ENCODE measurements at regions not wholly inside any gene's neighbourhood (a gene's known extent, or its start where the extent isn't known, plus 50 kb on each side); places are given as distances from the start of the nearest gene placed in this dataset.

DNA sequence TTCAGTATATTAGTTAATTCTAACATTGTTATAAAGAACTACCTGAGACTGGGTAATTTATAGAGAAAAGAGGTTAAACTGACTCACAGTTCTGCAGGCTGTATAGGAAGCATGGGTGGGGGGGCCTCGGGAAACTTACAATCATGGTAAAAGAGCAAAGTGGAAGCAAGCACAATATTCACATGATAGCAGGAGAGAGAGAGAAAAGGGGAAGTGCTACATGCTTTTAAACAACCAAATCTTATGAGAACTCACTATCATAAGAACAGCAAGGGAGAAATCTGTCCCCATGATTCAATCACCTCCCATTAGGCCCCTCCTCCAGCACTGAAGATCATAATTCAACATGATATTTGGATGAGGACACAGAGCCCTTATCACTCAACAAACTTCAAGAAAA, 324.9 kb downstream of the ZNF608 start:
- DNase-seq (ENCODE audit: low read depth), result no peak

DNA sequence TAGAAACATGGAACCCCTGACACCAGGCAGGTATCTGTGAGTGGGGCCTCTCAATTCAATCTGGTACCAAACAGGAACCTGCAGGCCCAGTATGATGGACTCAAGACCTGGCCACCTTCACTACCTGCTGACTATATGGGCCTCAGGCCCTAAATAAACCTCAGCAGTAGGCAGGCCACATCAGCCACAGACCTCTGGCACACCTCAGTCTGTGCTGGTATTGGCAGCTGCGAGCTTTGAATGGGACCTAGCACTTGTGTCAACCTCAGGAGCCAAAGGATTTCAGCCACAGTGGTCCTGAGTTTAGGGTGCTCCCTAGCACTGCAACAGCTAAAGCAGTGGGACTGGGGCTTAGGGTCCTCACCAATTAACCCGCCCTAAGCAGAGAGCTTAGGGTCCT, 325.5 kb downstream of the ZNF608 start:
- no peak for DNase-seq (ENCODE audit: low read depth)

DNA sequence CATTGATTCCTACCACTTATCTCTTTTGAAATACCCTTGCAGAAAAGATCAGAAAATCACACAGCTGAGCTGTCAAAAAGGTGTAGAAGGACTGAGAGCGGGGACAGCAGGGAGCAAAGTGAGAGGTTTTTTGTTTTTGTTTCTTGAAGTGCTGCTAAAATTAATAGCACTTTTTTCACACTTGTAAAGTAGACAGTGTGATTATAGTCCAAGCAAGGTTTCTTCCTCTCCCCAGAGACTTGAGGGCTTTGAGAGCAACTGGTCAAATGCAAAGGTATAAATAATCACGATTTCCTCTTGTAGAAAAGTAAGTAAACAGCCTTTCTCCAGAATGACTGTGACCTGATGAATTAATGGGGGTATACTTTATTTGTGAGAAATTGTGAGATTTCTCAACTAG, 326.9 kb downstream of the ZNF608 start:
- DNase-seq (ENCODE audit: low read depth), result no peak

DNA sequence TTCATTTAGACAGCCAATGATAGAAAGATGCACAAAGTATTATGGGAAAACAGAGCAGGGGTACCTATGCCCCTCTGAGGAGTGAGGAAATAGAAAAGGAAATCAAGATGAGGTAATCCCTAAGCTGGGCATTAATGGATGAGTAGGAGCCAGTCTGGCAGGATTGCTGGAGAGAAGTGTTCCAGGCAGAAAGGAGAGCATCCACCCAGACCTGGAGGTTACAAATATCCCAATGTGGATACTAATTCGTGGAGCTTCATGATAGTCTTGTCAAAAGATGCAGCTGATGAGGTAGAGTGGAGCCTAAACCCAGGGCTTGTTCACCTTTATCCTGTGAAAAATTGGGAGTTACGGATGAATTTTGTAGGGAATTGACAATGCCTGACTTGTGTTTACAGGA, 328.0 kb downstream of the ZNF608 start:
- no peak for DNase-seq (ENCODE audit: low read depth)

DNA sequence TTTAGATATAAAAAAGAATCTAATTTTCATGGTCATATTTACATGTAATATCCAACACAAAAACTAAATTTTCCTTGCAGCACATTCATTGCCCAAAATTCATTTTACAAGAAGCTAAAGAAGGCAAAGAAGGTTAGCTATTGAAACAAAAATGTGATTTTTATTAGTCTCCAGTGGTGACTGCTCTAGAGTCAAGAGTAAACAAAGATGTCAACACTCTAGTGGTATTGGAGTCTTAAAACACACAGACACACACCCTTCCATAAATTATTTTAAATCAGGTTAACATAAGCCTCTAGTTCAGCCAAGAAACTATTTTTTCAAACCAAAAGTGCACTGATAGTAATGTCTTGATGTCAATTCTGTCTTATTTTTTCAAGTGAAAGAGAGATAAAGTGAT, 329.2 kb downstream of the ZNF608 start:
- DNase-seq (ENCODE audit: low read depth), result no peak

DNA sequence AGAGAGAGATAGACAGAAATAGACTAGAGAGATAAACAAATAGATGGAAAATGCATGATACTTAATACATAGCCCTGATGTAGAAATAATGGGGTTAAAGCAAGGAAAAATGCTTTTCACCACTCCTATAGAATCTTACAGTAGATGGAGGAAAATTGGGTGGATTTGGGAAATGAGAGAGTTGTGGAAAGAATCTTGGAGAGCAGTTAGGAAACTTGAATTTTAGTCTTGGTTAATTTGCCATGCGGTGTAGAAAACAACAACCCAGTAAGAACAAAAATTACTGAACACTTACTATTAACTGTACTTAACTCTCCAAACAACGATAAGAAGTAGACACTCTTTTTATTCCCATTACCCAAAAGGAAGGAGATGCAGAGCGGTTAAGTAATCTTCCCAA, 329.8 kb downstream of the ZNF608 start:
- no peak for DNase-seq (ENCODE audit: low read depth)

DNA sequence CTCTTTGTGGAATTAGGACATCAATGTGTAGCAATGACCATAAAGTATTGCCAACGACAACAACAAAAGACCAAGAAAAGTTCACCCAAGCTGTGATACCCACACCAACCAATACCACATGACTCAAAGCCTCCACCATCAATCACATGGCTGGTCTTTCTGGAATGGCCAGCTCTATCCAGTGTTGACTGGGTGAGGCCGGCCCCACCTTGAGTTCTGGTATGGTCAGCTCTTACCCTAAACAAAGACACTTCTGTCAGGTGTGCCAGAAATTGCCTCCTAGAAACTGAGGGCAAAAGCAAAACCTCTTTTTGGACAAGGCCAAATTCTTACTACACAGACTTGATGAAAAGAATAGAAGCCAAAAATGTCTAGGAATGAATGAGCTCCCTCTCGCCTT, 331.5 kb downstream of the ZNF608 start:
- DNase-seq (ENCODE audit: low read depth), result no peak

DNA sequence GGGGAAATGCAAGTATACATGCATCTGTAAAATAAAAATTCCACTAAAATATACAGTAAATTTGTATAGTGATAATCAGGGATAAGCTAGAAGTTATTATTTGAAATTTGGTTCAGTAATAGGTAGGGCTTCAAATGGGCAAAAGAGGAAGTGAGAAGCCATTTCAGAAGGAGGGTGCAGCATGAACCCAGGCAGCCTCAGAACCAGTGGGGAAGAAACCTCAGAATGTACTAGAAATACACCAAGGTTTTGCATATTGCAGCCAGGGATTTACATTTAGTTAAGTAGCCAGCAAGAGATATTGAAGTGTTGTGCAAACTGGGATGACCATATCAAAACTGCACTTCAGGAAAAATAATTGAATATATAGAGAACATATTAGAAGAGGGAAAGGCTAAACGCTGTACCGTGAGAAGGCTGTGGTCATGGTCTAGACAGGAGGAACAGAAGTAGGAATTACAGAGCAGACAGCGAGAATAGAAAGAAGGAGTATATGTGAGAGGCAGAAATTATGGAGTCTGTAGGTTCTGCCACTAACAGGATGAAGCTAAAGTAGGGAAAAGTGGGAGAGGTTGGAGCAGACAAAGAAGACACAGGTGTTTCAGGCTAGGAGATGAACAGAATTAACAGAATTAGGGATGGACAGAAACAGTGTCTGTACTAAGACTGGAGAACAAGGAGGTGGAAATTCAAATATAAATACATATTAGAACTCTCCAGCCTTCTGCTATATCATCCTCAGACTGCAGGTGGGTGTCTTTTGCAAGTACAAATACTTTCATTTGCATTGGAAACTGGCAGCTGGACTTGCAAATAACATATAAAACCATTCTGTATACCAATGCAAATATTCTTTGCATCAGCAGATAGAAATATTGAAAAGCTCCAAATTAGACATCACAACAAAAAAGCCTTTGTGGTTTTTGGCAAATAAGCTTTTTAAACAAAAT, 335.6 kb downstream of the ZNF608 start:
- no peak for DNase-seq (ENCODE audit: low read depth)

DNA sequence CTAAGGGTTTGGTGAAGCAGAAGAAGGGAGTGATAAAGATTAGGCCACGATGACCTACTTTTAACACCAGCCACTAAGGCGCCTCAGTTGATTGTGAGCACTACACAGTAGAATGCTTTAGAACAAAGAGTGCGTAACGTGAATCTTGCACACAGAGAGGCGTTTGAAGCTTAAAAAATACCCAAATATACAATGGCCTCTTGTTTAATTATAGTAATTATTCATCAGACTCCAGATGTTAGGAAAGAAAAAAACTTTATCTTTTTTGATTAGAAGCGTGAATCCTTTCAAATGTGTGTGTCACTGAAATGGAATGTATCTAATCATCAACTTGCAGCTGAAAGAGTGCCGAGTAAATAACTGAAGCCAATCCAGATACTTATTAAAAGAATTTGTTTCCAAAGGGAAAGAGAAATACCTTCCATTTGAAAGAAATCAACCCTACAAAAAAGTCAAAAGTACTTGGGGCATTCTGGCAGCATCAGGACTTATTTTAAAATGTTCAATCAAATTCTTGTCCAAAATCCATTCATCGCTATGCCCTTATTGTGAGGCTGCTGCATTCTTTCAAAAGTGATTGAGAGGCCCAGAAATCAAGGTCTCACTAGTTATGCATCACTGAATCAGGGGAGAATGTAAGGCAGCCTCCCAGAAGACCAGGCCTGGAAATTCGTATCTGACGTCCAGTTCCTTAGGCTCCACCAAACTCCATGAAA, 337.5 kb downstream of the ZNF608 start:
- no peak for DNase-seq (ENCODE audit: low read depth)

DNA sequence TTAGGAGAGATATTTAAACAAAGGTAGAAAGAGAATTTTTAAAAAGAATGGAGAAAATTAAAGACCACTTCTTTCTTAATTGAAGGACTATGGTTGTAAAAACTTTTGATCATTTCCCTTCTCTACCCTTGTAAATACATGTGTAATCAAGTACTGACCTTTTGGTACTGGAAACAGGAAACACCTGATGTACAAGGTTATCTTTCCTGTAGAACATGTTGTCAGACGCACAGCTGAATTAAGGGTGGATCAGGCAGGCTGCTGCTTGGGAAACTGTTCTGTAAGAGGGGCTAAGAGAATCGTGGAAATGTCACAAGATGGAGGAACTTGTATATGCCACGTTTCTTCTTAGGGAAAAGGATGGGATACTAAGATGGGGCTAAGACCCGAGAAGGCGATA, 341.6 kb downstream of the ZNF608 start:
- DNase-seq (ENCODE audit: low read depth), result no peak

DNA sequence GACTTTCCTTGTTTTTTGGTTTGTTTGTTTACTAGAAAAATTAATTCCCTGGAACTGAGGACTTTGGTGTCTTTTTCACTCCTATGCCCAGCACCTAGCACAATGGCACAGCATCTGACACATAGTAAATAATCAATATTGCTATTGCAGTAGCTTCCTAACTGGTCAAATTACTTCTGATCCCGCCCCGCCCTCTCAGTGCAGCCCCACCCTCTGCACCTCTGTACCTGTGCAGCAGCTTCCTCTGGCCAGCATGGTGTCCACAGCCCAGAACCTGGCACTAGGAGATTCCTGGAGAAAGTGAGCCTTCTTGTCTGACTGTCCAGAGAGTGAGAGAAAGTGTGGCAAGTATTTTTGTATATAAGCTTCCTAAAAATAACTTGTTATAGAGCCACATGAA, 343.2 kb downstream of the ZNF608 start:
- DNase-seq (ENCODE audit: low read depth), result no peak

DNA sequence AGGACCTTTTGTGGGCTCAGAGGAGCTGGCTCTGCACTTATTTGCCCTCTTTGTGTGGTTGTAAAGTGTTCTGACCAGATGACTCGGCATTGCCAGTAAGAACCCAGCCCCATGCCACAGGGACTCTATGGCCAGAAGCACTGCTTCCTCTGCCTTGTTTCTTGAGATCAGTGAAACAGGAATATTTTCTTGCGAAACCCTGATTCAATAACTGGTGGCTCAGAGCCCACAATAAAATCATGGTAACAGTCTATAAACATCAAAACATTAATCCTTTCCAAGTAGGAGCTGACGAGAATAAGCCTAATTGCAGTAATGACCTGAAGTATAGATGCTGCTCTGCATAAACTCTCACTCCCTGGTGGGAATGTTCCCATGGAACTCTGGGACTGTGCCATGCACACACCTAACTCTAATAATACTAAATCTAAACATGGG, 344.3 kb downstream of the ZNF608 start:
- DNase-seq (ENCODE audit: low read depth), result no peak

DNA sequence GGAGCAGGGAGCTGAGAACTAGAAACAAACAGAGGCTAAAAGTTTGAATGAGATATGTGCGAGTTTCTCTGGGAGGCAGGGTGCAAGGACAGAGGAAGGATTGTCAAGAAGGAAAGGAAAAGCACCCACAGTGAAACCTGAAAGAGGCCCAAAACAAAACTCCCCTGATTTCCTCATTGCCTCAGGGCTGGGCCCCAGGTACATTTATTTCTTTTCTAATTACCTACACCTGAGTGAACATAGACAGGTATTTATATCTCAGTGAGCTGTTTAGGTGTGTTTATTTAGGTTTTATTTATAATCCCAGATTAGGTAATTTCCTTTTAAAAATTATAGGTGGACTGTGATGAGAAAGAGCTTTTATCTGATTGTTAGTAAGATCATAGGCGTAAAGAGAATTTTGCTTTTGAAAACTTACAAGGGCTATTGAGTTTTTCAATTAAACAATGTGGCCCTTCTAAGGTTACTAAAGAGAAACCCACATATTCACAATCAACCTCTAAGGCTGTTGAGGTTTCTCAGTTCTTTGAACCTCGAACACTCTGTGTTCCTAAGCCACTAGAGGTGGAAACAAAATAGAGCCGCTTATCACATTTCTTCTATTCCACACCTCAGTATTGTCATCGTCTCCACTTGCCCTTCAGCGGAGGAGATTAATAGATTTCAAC, 344.8 kb downstream of the ZNF608 start:
- no peak for DNase-seq (ENCODE audit: low read depth)

DNA sequence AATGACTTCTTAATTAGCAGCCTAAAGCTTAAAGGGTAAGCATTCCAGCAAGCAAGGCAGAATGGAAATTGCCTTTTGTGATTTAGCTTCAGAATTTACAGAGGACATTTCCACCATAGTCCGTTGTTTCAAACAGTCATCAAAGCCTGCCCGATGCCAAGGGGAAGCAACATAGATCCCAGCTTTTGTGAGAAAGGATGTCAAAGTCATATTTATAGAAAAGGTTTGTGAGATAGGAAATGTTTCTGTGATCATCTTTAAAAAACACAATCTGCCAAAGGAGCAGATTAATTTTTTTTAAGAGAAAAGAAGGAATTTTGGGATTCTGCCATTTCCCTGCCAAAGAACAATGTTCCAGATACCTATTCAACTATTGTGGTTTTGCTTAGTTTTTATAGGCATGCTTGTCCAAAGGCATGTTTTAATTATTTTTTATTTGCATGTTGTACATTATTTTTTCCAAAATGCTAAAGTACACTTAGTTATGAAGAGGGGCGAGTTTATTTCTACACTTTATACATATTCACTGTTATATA, 346.9 kb downstream of the ZNF608 start:
- DNase-seq (ENCODE audit: low read depth), result no peak

DNA sequence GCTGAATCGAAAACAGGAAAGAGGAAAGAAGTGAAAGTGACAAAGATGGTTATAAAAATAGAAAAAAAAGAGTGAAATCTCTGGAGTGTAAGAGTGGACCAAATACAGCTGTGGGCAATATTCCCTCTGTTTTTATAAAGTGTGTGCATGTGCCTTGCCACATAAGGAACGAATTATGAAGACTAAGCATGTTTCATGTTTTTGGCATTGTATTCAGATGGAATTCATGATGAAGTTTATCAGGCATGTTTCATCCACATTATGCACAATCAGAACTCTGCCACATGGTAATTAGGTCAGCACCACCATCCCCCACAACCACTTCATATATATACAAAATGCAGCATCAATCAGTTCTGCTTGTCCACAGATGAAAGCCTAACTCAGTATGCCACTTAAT, 348.0 kb downstream of the ZNF608 start:
- DNase-seq (ENCODE audit: low read depth), result no peak

DNA sequence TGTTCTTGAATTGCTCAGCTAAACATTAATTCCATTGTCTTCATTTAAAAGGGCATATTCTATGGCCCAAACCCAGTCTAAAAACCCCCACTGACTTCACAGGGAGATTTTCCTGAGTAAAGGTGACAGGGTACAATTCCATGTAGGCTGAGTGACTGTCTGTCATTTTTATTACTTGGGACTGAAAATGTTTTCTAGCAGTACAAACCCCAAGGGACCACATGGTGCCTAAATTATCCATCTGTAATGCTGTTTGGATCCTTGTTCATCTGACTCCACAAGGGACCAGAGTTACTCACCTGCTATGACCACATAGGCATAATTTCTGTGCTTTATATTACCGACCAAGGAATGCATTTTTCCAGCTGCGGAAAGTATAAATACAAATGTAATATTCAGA, 349.1 kb downstream of the ZNF608 start:
- DNase-seq (ENCODE audit: low read depth), result no peak

DNA sequence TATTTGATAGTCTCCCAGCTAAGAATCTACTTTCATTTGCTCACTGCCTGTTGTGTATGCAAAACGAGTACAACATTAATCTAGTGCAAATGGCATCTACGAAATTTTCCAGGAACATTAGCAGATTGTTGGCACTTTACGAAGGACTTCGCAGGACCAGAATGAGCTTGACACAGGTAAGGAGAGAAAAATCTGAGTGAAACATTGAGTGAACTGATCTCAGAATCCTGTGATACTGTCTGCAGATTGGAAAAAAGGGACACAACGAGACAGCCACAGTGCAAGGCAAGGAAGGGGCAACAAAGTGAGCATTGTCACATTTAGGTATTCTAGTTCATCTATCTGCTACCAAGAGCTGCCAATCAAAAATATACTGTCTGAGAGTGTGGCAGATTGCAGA, 350.5 kb downstream of the ZNF608 start:
- no peak for DNase-seq (ENCODE audit: low read depth)

DNA sequence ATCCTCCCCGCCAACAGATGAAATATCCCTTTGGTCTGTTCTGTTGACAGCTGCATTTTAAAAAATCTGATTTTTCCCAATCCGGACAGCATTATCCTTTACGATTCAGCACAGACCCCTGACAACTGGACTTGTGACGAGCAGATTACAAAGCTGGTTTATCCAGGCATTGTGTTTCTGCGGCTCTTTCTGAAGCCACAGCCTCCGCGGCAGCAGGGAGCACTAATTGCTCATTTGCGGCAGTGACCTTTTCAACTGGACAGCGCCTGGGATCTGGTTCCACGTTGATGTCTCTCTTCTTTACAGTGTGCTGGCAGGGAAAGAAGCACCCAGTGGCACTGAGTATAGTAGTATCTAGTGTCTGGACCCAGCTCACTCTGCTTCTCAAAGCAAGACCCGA, 351.2 kb downstream of the ZNF608 start:
- DNase-seq (ENCODE audit: low read depth), result no peak

DNA sequence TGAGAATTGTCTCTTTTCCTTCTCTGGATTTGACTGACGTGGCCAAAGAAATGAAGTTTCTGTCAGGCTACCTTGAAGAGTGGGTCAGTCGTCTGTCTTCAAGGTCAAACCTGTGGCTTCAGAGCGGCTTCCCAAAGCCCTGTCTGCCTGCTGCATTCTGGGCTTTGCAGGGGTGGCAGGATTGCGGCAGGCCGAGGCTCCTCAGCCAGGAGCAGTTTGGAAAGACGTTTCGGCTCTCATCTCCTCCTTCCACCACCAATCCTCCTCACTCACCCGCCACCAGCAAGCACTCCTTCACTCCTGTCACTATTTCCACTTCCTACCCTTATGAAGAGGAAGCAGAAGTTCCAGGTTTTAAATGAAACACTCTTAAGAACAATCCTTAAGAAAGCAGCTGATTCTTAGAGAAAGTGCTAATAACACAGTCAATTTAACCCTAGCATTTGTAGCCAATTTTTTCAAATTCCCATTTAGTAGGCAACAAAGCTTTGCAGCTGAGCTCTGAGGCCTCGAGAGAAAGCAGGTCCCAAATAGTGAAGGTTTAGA, 351.7 kb downstream of the ZNF608 start:
- no peak for DNase-seq (ENCODE audit: low read depth)

DNA sequence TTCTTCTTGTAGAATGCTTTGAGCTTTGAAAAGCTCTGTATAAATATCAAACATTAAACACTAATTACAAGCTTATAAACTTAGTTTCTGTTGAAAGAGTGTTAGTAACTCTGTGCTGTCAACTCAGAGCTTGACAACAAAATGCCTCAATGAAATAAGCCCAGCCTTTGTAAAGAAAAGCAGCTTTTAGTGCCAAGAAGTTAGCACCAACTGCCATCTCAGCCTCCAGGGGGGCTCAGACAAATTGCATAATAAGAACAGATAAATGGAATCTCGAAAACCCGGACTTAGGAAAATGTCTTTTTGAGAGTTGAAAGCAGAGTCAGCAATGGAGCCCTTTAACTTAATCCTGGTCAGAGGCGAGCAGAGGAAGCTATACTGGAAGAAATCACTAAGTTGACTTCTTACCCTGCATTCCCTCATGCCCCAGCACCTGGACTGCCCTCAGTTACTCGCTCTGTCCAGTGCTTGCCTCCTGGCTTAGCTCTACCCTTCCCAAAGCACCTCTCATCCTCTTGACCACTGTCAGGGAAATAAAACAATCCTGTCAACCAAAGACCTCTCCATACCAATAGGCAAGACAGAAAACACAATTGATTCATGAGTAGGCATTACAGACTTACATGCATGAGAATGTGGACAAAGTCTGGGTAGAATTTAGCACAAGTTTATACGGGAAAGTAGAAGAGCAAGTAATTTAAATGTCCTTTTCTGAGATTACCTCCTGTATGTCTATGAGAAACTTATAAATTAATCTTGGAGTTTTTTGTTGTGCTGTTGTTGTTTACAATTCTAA, 352.7 kb downstream of the ZNF608 start:
- no peak for DNase-seq (ENCODE audit: low read depth)

DNA sequence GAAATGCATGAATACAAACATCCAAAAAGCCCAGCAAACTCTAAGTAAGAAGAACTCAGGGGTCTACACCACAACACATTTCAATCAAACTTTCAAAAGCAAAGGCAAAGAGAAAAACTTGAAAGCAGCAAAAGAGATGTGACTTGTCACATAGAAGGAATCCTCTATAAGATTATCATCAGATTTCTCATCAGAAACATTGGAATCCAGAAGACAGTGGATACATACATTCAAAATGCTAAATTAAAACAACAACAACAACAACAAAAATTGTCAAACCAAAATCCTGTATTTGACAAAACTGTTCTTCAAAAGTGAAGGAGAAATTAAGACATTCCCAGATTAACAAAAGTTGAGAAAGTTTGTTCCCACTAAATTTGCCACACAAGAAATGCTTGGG, 362.7 kb downstream of the ZNF608 start:
- DNase-seq (ENCODE audit: low read depth), result no peak

DNA sequence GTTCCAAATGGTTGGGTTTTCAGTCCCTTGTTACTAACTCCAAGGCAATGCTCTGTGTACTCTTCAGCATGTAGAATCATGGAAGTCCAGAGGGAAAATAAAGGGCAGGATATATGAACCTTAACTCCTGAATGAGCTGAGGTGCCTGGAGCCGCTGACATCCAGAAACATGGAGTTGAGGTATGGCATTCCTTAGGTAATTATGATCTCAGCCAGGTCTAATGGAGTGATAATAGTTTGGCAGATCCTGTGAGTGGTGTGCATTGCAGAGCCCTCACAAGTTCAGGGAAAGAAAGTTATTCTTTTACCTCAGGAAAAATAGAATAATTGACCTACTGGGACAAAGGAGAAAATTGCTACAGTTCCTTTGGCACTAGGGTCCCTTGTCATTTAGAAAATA, 369.1 kb downstream of the ZNF608 start:
- DNase-seq (ENCODE audit: low read depth), result no peak

Measured in CMK (cell line).